Choroid plexus epithelial cell (primary cell): ENCODE measurements at regions not wholly inside any gene's neighbourhood (a gene's known extent, or its start where the extent isn't known, plus 50 kb on each side); places are given as distances from the start of the nearest gene placed in this dataset.

ENCODE experiments used
- DNase-seq: peaks from one replicate; pipeline ENCODE4 v3.0.0-alpha.2; 2010; ENCODE audit warnings: low read depth
- H3K4me3 ChIP-seq: 2 replicates; pipeline ENCODE4 v1.5.1; 2011; ENCODE audit warnings: low read depth, mild to moderate bottlenecking, control low read depth, low read length, moderate library complexity
- CTCF ChIP-seq: conservative IDR thresholded peaks from 2 replicates; pipeline ENCODE4 v1.5.1; 2011; ENCODE audit warnings: low read depth, mild to moderate bottlenecking, control low read depth, inconsistent platforms, low read length, moderate library complexity

- TF ChIP-seq CTCF: peak; percentile 15
- no peak overlapping the region for H3K4me3 ChIP-seq
- DNase-seq: no peak
These were observed 63.3 kb upstream of the ADGRL4 start for GRCh38 chr1:79069828-79070227.

GRCh38 chr1:79059341-79059740 is 52.8 kb upstream of the ADGRL4 start:
- no peak for DNase-seq
- TF ChIP-seq CTCF: no peak
- H3K4me3 ChIP-seq: no peak overlapping the region
